ENCODE measurements at regions not wholly inside any gene's neighbourhood (a gene's known extent, or its start where the extent isn't known, plus 50 kb on each side); places are given as distances from the start of the nearest gene placed in this dataset.
"Not testable (repeated sequence)": the region's sequence is repeated elsewhere in the genome, so short reads cannot be mapped to it uniquely, and the experiment has no call there.

DNA sequence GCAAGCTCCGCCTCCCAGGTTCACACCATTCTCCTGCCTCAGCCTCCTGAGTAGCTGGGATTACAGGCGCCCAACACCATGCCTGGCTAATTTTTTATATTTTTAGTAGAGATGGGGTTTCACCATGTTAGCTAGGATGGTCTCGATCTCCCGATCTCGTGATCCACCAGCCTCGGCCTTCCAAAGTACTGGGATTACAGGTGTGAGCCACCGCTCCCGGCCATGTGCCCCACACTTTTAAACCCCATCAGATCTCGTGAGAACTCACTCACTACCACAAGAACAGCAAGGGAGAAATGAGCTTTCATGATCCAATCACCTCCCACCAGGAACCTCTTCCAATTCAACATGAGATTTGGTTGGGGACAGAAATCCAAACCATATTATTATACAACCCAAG lies 122.7 kb downstream of the GXYLT1 start:
- not testable (repeated sequence) for H2AFZ ChIP-seq (ENCODE audit: insufficient read depth, low read length, poor library complexity); H3K27ac ChIP-seq (ENCODE audit: low read depth, low read length); H2AK5ac ChIP-seq (ENCODE audit: low read length); H3K23ac ChIP-seq (ENCODE audit: low read length); H3K79me1 ChIP-seq (ENCODE audit: low read length); H3K4ac ChIP-seq (ENCODE audit: low read depth, low read length); DNase-seq; H3K4me3 ChIP-seq (ENCODE audit: low read depth, low read length); H3K4me2 ChIP-seq (ENCODE audit: low read length); H3K79me2 ChIP-seq (ENCODE audit: control insufficient read depth, insufficient read depth, low read length, poor library complexity); H3K9ac ChIP-seq (ENCODE audit: low read length); H3K27me3 ChIP-seq (ENCODE audit: insufficient read depth, low read length); H2BK12ac ChIP-seq (ENCODE audit: low read length); H3K36me3 ChIP-seq (ENCODE audit: control insufficient read depth in 1 of 2, insufficient read depth in 2 of 2, low read length in 2 of 2); H3K9me3 ChIP-seq (ENCODE audit: insufficient read depth, low read depth, low read length); H4K12ac ChIP-seq (ENCODE audit: low read depth, low read length); H3K14ac ChIP-seq (ENCODE audit: low read length); H3K18ac ChIP-seq (ENCODE audit: low read length)
- peak overlapping the region; percentile 48 for H4K8ac ChIP-seq (ENCODE audit: low read depth, low read length)
- peak overlapping the region; percentile 31 for H2BK120ac ChIP-seq (ENCODE audit: insufficient read depth, low read length, poor library complexity)
- peak overlapping the region; percentile 57 for H4K91ac ChIP-seq (ENCODE audit: low read depth, low read length)
- peak overlapping the region; percentile 19 for H2BK5ac ChIP-seq (ENCODE audit: low read depth, low read length, poor library complexity)
- H3K4me1 ChIP-seq (ENCODE audit: control insufficient read depth in 1 of 2, insufficient read depth in 2 of 2, low read length in 2 of 2) = peaks cover 3 to 12% of the 10 kb centered on the region in 2 experiments
- no CpG with 5 or more reads among the region's 9 CpGs for WGBS (ENCODE audit: extremely low coverage, insufficient coverage, insufficient read length)

DNA sequence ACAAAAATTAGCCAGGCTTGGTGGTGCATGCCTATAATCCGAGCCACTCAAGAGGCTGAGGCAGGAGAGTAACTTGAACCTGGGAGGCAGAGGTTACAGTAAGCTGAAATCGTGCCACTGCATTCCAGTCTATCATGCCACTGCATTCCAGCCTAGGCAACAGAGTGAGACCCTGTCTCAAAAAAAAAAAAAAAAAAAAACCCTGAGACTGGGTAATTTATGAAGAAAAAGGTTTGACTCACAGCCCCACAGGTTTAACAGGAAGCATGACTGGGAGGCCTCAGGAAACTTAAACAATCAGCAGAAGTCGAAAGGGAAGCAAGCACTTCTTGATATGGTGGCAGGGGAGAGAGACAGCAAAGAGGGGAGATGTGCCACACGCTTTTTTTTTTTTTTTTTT lies 123.2 kb downstream of the GXYLT1 start:
- Histone ChIP-seq H3K4me2 (ENCODE audit: low read length) (no peak overlapping the region), H3K4ac (ENCODE audit: low read depth, low read length) (no peak overlapping the region), H3K27ac (ENCODE audit: low read depth, low read length) (peak overlapping the region; percentile 33), H4K8ac (ENCODE audit: low read depth, low read length) (no peak overlapping the region), H3K9me3 (ENCODE audit: insufficient read depth, low read depth, low read length) (no peaks in the 10 kb centered on the region), H3K79me1 (ENCODE audit: low read length) (peaks cover 5% of the 10 kb centered on the region), H3K79me2 (ENCODE audit: control insufficient read depth, insufficient read depth, low read length, poor library complexity) (no peaks in the 10 kb centered on the region), H3K18ac (ENCODE audit: low read length) (no peak overlapping the region), H2BK5ac (ENCODE audit: low read depth, low read length, poor library complexity) (no peak overlapping the region), H3K36me3 (ENCODE audit: control insufficient read depth in 1 of 2, insufficient read depth in 2 of 2, low read length in 2 of 2) (no peaks in the 10 kb centered on the region), H2BK12ac (ENCODE audit: low read length) (no peak overlapping the region), H3K9ac (ENCODE audit: low read length) (no peak overlapping the region), H2BK120ac (ENCODE audit: insufficient read depth, low read length, poor library complexity) (no peak overlapping the region), H2AK5ac (ENCODE audit: low read length) (no peak overlapping the region), H3K4me3 (ENCODE audit: low read depth, low read length) (no peak overlapping the region), H4K12ac (ENCODE audit: low read depth, low read length) (no peak overlapping the region), H3K4me1 (ENCODE audit: control insufficient read depth in 1 of 2, insufficient read depth in 2 of 2, low read length in 2 of 2) (peaks cover 3 to 12% of the 10 kb centered on the region in 2 experiments), H3K27me3 (ENCODE audit: insufficient read depth, low read length) (no peaks in the 10 kb centered on the region), H2AFZ (ENCODE audit: insufficient read depth, low read length, poor library complexity) (no peak overlapping the region), H3K23ac (ENCODE audit: low read length) (no peak overlapping the region), H3K14ac (ENCODE audit: low read length) (no peak overlapping the region), H4K91ac (ENCODE audit: low read depth, low read length) (no peak overlapping the region)
- no CpG with 5 or more reads among the region's 4 CpGs for WGBS (ENCODE audit: extremely low coverage, insufficient coverage, insufficient read length)
- no peak for DNase-seq

DNA sequence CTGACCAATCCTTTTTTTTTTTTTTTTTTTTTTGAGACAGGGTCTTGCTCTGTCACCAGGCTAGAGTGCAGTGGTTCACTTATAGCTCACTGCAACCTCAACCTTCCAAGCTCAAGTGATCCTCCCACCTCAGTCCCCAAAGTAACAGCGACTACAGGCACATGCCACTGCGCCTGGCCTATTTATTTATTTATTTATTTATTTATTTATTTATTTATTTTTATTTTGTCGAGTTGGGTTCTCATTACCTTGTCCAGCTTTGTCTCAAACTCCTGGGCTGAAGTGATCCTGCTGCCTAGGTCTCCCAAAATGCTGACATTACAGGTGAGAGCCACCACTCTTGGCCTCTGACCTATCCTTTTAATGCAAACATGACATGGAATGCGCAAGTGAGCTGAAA lies 124.4 kb downstream of the GXYLT1 start:
- H3K9me3 ChIP-seq (ENCODE audit: insufficient read depth, low read depth, low read length) = no peaks in the 10 kb centered on the region
- no peaks in the 10 kb centered on the region for H3K27me3 ChIP-seq (ENCODE audit: insufficient read depth, low read length)
- H4K12ac ChIP-seq (ENCODE audit: low read depth, low read length) = no peak overlapping the region
- H3K79me1 ChIP-seq (ENCODE audit: low read length) = peaks cover 5% of the 10 kb centered on the region
- H2AK5ac ChIP-seq (ENCODE audit: low read length) = no peak overlapping the region
- H3K4me3 ChIP-seq (ENCODE audit: low read depth, low read length) = no peak overlapping the region
- H2BK120ac ChIP-seq (ENCODE audit: insufficient read depth, low read length, poor library complexity) = no peak overlapping the region
- H3K79me2 ChIP-seq (ENCODE audit: control insufficient read depth, insufficient read depth, low read length, poor library complexity) = no peaks in the 10 kb centered on the region
- no peak overlapping the region for H4K8ac ChIP-seq (ENCODE audit: low read depth, low read length)
- no peak overlapping the region for H2BK5ac ChIP-seq (ENCODE audit: low read depth, low read length, poor library complexity)
- no peak overlapping the region for H3K4me2 ChIP-seq (ENCODE audit: low read length)
- H3K18ac ChIP-seq (ENCODE audit: low read length) = no peak overlapping the region
- no peak overlapping the region for H3K27ac ChIP-seq (ENCODE audit: low read depth, low read length)
- no peak for DNase-seq
- peaks cover 3 to 12% of the 10 kb centered on the region in 2 experiments for H3K4me1 ChIP-seq (ENCODE audit: control insufficient read depth in 1 of 2, insufficient read depth in 2 of 2, low read length in 2 of 2)
- H3K9ac ChIP-seq (ENCODE audit: low read length) = no peak overlapping the region
- H2BK12ac ChIP-seq (ENCODE audit: low read length) = no peak overlapping the region
- H2AFZ ChIP-seq (ENCODE audit: insufficient read depth, low read length, poor library complexity) = no peak overlapping the region
- H3K4ac ChIP-seq (ENCODE audit: low read depth, low read length) = no peak overlapping the region
- no peak overlapping the region for H3K14ac ChIP-seq (ENCODE audit: low read length)
- no peak overlapping the region for H3K23ac ChIP-seq (ENCODE audit: low read length)
- H3K36me3 ChIP-seq (ENCODE audit: control insufficient read depth in 1 of 2, insufficient read depth in 2 of 2, low read length in 2 of 2) = no peaks in the 10 kb centered on the region
- no CpG with 5 or more reads among the region's 4 CpGs for WGBS (ENCODE audit: extremely low coverage, insufficient coverage, insufficient read length)
- no peak overlapping the region for H4K91ac ChIP-seq (ENCODE audit: low read depth, low read length)

- H3K79me2 ChIP-seq (ENCODE audit: control insufficient read depth, insufficient read depth, low read length, poor library complexity) = no peaks in the 10 kb centered on the region
- H3K9ac ChIP-seq (ENCODE audit: low read length) = no peak overlapping the region
- no peaks in the 10 kb centered on the region for H3K9me3 ChIP-seq (ENCODE audit: insufficient read depth, low read depth, low read length)
- no peaks in the 10 kb centered on the region for H3K36me3 ChIP-seq (ENCODE audit: control insufficient read depth in 1 of 2, insufficient read depth in 2 of 2, low read length in 2 of 2)
- DNase-seq = no peak
- peaks cover 5% of the 10 kb centered on the region for H3K79me1 ChIP-seq (ENCODE audit: low read length)
- no peak overlapping the region for H4K91ac ChIP-seq (ENCODE audit: low read depth, low read length)
- WGBS (ENCODE audit: extremely low coverage, insufficient coverage, insufficient read length) = no CpG with 5 or more reads among the region's 3 CpGs
- H2AK5ac ChIP-seq (ENCODE audit: low read length) = no peak overlapping the region
- H3K23ac ChIP-seq (ENCODE audit: low read length) = no peak overlapping the region
- no peak overlapping the region for H3K18ac ChIP-seq (ENCODE audit: low read length)
- no peak overlapping the region for H4K8ac ChIP-seq (ENCODE audit: low read depth, low read length)
- no peak overlapping the region for H3K27ac ChIP-seq (ENCODE audit: low read depth, low read length)
- H2BK5ac ChIP-seq (ENCODE audit: low read depth, low read length, poor library complexity) = no peak overlapping the region
- H4K12ac ChIP-seq (ENCODE audit: low read depth, low read length) = no peak overlapping the region
- no peak overlapping the region for H3K4me3 ChIP-seq (ENCODE audit: low read depth, low read length)
- no peak overlapping the region for H2BK12ac ChIP-seq (ENCODE audit: low read length)
- H3K4me2 ChIP-seq (ENCODE audit: low read length) = no peak overlapping the region
- no peak overlapping the region for H3K4ac ChIP-seq (ENCODE audit: low read depth, low read length)
- H3K14ac ChIP-seq (ENCODE audit: low read length) = no peak overlapping the region
- no peak overlapping the region for H2AFZ ChIP-seq (ENCODE audit: insufficient read depth, low read length, poor library complexity)
- H3K27me3 ChIP-seq (ENCODE audit: insufficient read depth, low read length) = no peaks in the 10 kb centered on the region
- H3K4me1 ChIP-seq (ENCODE audit: control insufficient read depth in 1 of 2, insufficient read depth in 2 of 2, low read length in 2 of 2) = peaks cover 3 to 12% of the 10 kb centered on the region in 2 experiments
- H2BK120ac ChIP-seq (ENCODE audit: insufficient read depth, low read length, poor library complexity) = no peak overlapping the region
Observed at GRCh38 chr12:42019746-42020145, 124.9 kb downstream of the GXYLT1 start.

All from trophoblast cell (in vitro differentiated cells and primary cell).